ENCODE measurements at regions not wholly inside any gene's neighbourhood (a gene's known extent, or its start where the extent isn't known, plus 50 kb on each side); places are given as distances from the start of the nearest gene placed in this dataset.

GRCh38 chr5:68482199-68482598 is 266.6 kb downstream of the PIK3R1 start:
- TF ChIP-seq CTCF (IDR thresholded peaks at IDR 0.05) (no peak), POLR2A (IDR thresholded peaks at IDR 0.05) (no peak), EP300 (IDR thresholded peaks at IDR 0.05) (no peak), POLR2AphosphoS5 (IDR thresholded peaks at IDR 0.05) (no peak)

Data from upper lobe of left lung (tissue), 4 donors.